ENCODE measurements at regions not wholly inside any gene's neighbourhood (a gene's known extent, or its start where the extent isn't known, plus 50 kb on each side); places are given as distances from the start of the nearest gene placed in this dataset.
A peak's percentile ranks its signal among the peaks of the same experiment; 100 is the strongest.

- TF ChIP-seq RXRA (IDR thresholded peaks at IDR 0.05): peak; percentile 74 to 83
These were observed 94.7 kb upstream of the SIAH1 start (continued) for GRCh38 chr16:48479955-48480354.

DNA sequence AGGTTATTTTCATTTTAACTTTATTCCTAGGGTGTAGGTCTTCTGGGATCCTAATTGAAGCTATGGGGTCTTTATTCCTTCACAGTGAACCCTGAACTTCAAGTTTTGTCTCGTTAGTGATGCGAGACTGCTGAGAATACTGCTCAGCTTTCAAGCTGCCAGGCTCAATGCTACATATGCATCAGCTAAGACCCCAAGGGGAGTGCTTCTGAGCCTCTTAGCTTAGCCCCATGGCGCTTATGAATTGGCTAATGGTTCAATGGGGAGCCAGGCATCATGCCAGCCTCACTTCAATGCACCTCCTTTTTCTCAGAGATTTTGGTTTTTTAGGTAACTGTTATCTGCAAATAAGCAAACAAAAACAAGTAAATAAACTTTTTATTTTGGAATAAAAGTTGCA is 94.1 kb upstream of the SIAH1 start:
- TF ChIP-seq GABPA (IDR thresholded peaks at IDR 0.05 in 1 of 2, conservative IDR thresholded peaks at IDR 0.05 in 1 of 2) (no peak), RAD21 (IDR thresholded peaks at IDR 0.05) (no peak), CTCF (IDR thresholded peaks at IDR 0.05; ENCODE audit: low read depth, low read length, missing input control) (no peak), JUND (IDR thresholded peaks at IDR 0.05) (no peak), FOXA2 (IDR thresholded peaks at IDR 0.05) (no peak), TAF1 (conservative IDR thresholded peaks at IDR 0.05) (no peak), HNF4G (IDR thresholded peaks at IDR 0.05) (no peak)
- TF ChIP-seq, protein P1, sequence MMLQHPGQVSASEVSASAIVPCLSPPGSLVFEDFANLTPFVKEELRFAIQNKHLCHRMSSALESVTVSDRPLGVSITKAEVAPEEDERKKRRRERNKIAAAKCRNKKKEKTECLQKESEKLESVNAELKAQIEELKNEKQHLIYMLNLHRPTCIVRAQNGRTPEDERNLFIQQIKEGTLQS (IDR thresholded peaks at IDR 0.05): no peak
- Histone ChIP-seq H3K36me3 (ENCODE audit: control insufficient read depth in 4 of 4, insufficient read depth in 3 of 4, low read depth in 1 of 4, low read length in 3 of 4) (no peaks in the 10 kb centered on the region), H3K9ac (ENCODE audit: low read depth in 1 of 2, low read length in 2 of 2) (no peak overlapping the region), H3K27ac (ENCODE audit: low read depth in 1 of 2, low read length in 2 of 2) (no peak overlapping the region), H3K9me3 (ENCODE audit: control insufficient read depth in 4 of 4, low read length in 3 of 4) (no peaks in the 10 kb centered on the region), H3K4me1 (ENCODE audit: control insufficient read depth in 4 of 4, insufficient read depth in 4 of 4, low read length in 3 of 4) (peaks cover 0 to 4% (median 0%) of the 10 kb centered on the region in 4 donors), H3K27me3 (ENCODE audit: control insufficient read depth in 4 of 4, insufficient read depth in 4 of 4, low read length in 3 of 4) (no peaks in the 10 kb centered on the region), H3K4me3 (ENCODE audit: low read depth in 1 of 3, low read length in 3 of 3) (no peak overlapping the region)
- no peak for DNase-seq (ENCODE audit: low spot score)
- WGBS: 93% methylated on average over 3 of the region's 3 CpGs

DNA sequence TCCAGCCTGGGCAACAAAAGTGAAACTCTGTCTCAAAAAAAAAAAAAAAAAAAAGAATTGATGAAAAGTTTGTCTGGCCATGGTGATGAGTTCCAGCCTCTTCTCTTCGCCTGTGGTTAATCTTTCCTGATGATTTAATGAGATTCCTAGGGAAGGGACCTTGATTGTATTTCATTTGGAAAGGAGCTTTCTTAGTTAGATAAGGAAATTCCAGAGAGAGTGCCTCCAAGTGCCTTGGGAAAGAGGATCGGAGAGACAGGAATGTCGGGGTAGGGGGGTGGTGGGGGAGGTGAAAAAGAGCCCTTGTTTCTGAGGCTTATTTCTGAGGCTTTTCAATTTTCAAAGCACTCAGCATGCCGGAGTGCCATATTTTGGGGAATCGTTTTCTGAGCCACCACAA is 93.2 kb upstream of the SIAH1 start:
- H3K27me3 ChIP-seq (ENCODE audit: control insufficient read depth in 4 of 4, insufficient read depth in 4 of 4, low read length in 3 of 4): no peaks in the 10 kb centered on the region
- H3K36me3 ChIP-seq (ENCODE audit: control insufficient read depth in 4 of 4, insufficient read depth in 3 of 4, low read depth in 1 of 4, low read length in 3 of 4): no peaks in the 10 kb centered on the region
- H3K4me3 ChIP-seq (ENCODE audit: low read depth in 1 of 3, low read length in 3 of 3): no peak overlapping the region
- WGBS: 84% methylated on average over 5 of the region's 5 CpGs
- no peak overlapping the region for H3K27ac ChIP-seq (ENCODE audit: low read depth in 1 of 2, low read length in 2 of 2)
- peaks cover 0 to 4% (median 0%) of the 10 kb centered on the region in 4 donors for H3K4me1 ChIP-seq (ENCODE audit: control insufficient read depth in 4 of 4, insufficient read depth in 4 of 4, low read length in 3 of 4)
- TF ChIP-seq, protein P2, sequence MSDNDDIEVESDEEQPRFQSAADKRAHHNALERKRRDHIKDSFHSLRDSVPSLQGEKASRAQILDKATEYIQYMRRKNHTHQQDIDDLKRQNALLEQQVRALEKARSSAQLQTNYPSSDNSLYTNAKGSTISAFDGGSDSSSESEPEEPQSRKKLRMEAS (IDR thresholded peaks at IDR 0.05): no peak
- TF ChIP-seq FOXA1 (IDR thresholded peaks at IDR 0.05) (no peak), YY1 (IDR thresholded peaks at IDR 0.05) (no peak)
- DNase-seq (ENCODE audit: low spot score): no peak
- no peaks in the 10 kb centered on the region for H3K9me3 ChIP-seq (ENCODE audit: control insufficient read depth in 4 of 4, low read length in 3 of 4)
- H3K9ac ChIP-seq (ENCODE audit: low read depth in 1 of 2, low read length in 2 of 2): no peak overlapping the region

DNA sequence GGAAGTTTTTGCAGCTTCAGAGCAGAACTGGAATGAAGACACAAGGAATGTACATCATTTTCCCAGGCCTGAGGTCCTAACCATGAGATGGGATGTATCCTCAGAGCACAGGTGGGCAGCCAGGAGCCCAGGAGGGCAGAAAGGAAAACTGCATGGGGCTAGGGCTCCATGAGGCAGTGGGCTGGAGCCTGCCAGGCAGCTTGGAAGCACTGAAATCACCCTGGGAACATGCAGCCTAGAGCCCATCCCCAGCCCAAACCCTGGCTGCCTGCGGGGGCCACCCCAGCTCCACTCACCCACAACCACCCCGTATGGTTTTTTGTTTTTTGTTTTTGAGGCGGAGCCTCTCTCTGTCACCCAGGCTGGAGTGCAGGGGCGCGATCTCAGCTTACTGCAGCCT is 86.2 kb upstream of the SIAH1 start:
- Histone ChIP-seq H3K27ac (ENCODE audit: low read depth in 1 of 2, low read length in 2 of 2) (no peak overlapping the region), H3K9me3 (ENCODE audit: control insufficient read depth in 4 of 4, low read length in 3 of 4) (peaks cover 0 to 2% (median 0%) of the 10 kb centered on the region in 4 donors), H3K4me1 (ENCODE audit: control insufficient read depth in 4 of 4, insufficient read depth in 4 of 4, low read length in 3 of 4) (no peaks in the 10 kb centered on the region), H3K4me3 (ENCODE audit: low read depth in 1 of 3, low read length in 3 of 3) (no peak overlapping the region), H3K9ac (ENCODE audit: low read depth in 1 of 2, low read length in 2 of 2) (no peak overlapping the region), H3K27me3 (ENCODE audit: control insufficient read depth in 4 of 4, insufficient read depth in 4 of 4, low read length in 3 of 4) (no peaks in the 10 kb centered on the region), H3K36me3 (ENCODE audit: control insufficient read depth in 4 of 4, insufficient read depth in 3 of 4, low read depth in 1 of 4, low read length in 3 of 4) (no peaks in the 10 kb centered on the region)
- no peak for DNase-seq (ENCODE audit: low spot score)
- TF ChIP-seq HNF4G (IDR thresholded peaks at IDR 0.05) (no peak), CTCF (IDR thresholded peaks at IDR 0.05; ENCODE audit: low read depth, low read length, missing input control) (no peak), HNF4A (conservative IDR thresholded peaks at IDR 0.05) (no peak), SP1 (IDR thresholded peaks at IDR 0.05) (no peak), TAF1 (conservative IDR thresholded peaks at IDR 0.05) (no peak), EGR1 (IDR thresholded peaks at IDR 0.05; ENCODE audit: low read depth in 2 of 2) (no peak), JUND (IDR thresholded peaks at IDR 0.05) (no peak), RXRA (IDR thresholded peaks at IDR 0.05) (no peak), RAD21 (IDR thresholded peaks at IDR 0.05) (no peak), YY1 (IDR thresholded peaks at IDR 0.05) (no peak), GABPA (IDR thresholded peaks at IDR 0.05 in 1 of 2, conservative IDR thresholded peaks at IDR 0.05 in 1 of 2) (no peak)
- TF ChIP-seq, protein P1 (IDR thresholded peaks at IDR 0.05): no peak
- TF ChIP-seq, protein P3, sequence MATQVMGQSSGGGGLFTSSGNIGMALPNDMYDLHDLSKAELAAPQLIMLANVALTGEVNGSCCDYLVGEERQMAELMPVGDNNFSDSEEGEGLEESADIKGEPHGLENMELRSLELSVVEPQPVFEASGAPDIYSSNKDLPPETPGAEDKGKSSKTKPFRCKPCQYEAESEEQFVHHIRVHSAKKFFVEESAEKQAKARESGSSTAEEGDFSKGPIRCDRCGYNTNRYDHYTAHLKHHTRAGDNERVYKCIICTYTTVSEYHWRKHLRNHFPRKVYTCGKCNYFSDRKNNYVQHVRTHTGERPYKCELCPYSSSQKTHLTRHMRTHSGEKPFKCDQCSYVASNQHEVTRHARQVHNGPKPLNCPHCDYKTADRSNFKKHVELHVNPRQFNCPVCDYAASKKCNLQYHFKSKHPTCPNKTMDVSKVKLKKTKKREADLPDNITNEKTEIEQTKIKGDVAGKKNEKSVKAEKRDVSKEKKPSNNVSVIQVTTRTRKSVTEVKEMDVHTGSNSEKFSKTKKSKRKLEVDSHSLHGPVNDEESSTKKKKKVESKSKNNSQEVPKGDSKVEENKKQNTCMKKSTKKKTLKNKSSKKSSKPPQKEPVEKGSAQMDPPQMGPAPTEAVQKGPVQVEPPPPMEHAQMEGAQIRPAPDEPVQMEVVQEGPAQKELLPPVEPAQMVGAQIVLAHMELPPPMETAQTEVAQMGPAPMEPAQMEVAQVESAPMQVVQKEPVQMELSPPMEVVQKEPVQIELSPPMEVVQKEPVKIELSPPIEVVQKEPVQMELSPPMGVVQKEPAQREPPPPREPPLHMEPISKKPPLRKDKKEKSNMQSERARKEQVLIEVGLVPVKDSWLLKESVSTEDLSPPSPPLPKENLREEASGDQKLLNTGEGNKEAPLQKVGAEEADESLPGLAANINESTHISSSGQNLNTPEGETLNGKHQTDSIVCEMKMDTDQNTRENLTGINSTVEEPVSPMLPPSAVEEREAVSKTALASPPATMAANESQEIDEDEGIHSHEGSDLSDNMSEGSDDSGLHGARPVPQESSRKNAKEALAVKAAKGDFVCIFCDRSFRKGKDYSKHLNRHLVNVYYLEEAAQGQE (IDR thresholded peaks at IDR 0.05): no peak
- TF ChIP-seq, protein P2 (IDR thresholded peaks at IDR 0.05): no peak
- WGBS: 83% methylated on average over 5 of the region's 5 CpGs
